Spleen (tissue), 7 donors: ENCODE measurements at regions not wholly inside any gene's neighbourhood (a gene's known extent, or its start where the extent isn't known, plus 50 kb on each side); places are given as distances from the start of the nearest gene placed in this dataset.

ENCODE experiments used
- POLR2A ChIP-seq, 3 donors: fragments of 450-650 bp; IDR thresholded peaks; one replicate each; pipeline ENCODE4 v1.5.1; 2017; ENCODE audit warnings: antibody characterized with exemption in 3 of 3, mild to moderate bottlenecking in 1 of 3
- POLR2AphosphoS5 ChIP-seq, 3 donors: sonication (generic); formaldehyde crosslinking; IDR thresholded peaks; one replicate each; pipeline ENCODE4 v1.5.1; 2017; ENCODE audit warnings: antibody characterized with exemption in 3 of 3
- TF ChIP-seq, protein P1 (sequence below), 11 experiments: fragments of 200-600 bp in 7 of 11; fragments of 450-650 bp in 4 of 11; sonication (generic) in 4 of 11; IDR thresholded peaks in 8 of 11; conservative IDR thresholded peaks in 3 of 11; 1 replicate in 7 of 11; 2 replicates in 4 of 11; pipeline versions ENCODE4 v1.4.0 to v1.8.0; 2016 to 2021; ENCODE audit warnings: antibody characterized with exemption in 11 of 11, inconsistent platforms in 4 of 11, mild to moderate bottlenecking in 1 of 11
- donor health status: DM: no; HTN: no; CAD: no; lungs with moderate emphysema.
- donor health status: DM: no; HTN: no; CAD: no.
- donor health status: DM: no; HTN: no; CAD: no.

DNA sequence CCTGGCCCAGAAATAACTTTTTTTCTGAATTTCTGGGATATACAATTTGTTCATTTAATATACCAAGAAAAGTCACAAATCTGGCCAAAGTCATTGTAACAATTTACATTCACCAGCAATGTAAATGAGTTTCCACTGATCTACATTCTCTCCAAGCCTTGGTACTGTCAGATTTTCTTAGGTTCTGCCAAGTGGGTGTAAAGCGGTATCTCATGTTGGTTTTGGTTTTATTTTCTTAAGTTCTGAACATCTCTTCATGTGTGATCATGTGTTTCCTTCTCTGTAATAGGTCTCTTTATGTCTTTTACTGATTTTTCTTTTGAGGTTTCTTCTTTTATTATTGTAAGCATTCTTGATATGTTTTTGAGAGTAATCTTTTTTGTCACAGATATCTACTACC is 235.6 kb upstream of the COL8A1 start:
- TF ChIP-seq, protein P1, sequence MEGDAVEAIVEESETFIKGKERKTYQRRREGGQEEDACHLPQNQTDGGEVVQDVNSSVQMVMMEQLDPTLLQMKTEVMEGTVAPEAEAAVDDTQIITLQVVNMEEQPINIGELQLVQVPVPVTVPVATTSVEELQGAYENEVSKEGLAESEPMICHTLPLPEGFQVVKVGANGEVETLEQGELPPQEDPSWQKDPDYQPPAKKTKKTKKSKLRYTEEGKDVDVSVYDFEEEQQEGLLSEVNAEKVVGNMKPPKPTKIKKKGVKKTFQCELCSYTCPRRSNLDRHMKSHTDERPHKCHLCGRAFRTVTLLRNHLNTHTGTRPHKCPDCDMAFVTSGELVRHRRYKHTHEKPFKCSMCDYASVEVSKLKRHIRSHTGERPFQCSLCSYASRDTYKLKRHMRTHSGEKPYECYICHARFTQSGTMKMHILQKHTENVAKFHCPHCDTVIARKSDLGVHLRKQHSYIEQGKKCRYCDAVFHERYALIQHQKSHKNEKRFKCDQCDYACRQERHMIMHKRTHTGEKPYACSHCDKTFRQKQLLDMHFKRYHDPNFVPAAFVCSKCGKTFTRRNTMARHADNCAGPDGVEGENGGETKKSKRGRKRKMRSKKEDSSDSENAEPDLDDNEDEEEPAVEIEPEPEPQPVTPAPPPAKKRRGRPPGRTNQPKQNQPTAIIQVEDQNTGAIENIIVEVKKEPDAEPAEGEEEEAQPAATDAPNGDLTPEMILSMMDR (IDR thresholded peaks at IDR 0.05 in 8 of 11, conservative IDR thresholded peaks at IDR 0.05 in 3 of 11): no peak
- TF ChIP-seq POLR2AphosphoS5 (IDR thresholded peaks at IDR 0.05) (no peak), POLR2A (IDR thresholded peaks at IDR 0.05) (no peak)
